Glutamatergic neuron (in vitro differentiated cells): ENCODE measurements at regions not wholly inside any gene's neighbourhood (a gene's known extent, or its start where the extent isn't known, plus 50 kb on each side); places are given as distances from the start of the nearest gene placed in this dataset.

Source experiments
- DNase-seq: peaks from one replicate; pipeline ENCODE4 v3.0.0; 2022
- H3K27ac Mint-ChIP-seq: one replicate; pipeline ENCODE4 v1.8.0; 2020; ENCODE audit warnings: mild to moderate bottlenecking, mixed read lengths, inconsistent platforms; ENCODE audit not compliant: unreplicated experiment
- H3K27me3 Mint-ChIP-seq: one replicate; pipeline ENCODE4 v1.8.0; 2020; ENCODE audit warnings: mild to moderate bottlenecking, moderate library complexity, mixed read lengths, inconsistent platforms; ENCODE audit not compliant: unreplicated experiment
- H3K36me3 Mint-ChIP-seq: one replicate; pipeline ENCODE4 v1.8.0; 2020; ENCODE audit warnings: mild to moderate bottlenecking, mixed read lengths, inconsistent platforms; ENCODE audit not compliant: unreplicated experiment
- H3K4me1 Mint-ChIP-seq: one replicate; pipeline ENCODE4 v1.8.0; 2020; ENCODE audit warnings: mild to moderate bottlenecking, low read depth, mixed read lengths, inconsistent platforms; ENCODE audit not compliant: unreplicated experiment
- H3K4me3 Mint-ChIP-seq: one replicate; pipeline ENCODE4 v1.8.0; 2020; ENCODE audit warnings: mild to moderate bottlenecking, mixed read lengths, inconsistent platforms; ENCODE audit not compliant: unreplicated experiment
- H3K9me3 Mint-ChIP-seq: one replicate; pipeline ENCODE4 v1.8.0; 2020; ENCODE audit warnings: mild to moderate bottlenecking, moderate library complexity, mixed read lengths, inconsistent platforms; ENCODE audit not compliant: unreplicated experiment
- CTCF ChIP-seq: fragments of 200-600 bp; sonication (generic); IDR thresholded peaks from one replicate; pipeline ENCODE4 v1.5.0; 2021; ENCODE audit not compliant: partially characterized antibody, unreplicated experiment

- Mint-ChIP-seq H3K27ac (no peak overlapping the region), H3K4me3 (no peak overlapping the region), H3K4me1 (peaks cover 6% of the 10 kb centered on the region), H3K36me3 (no peaks in the 10 kb centered on the region), H3K9me3 (peaks cover 2% of the 10 kb centered on the region), H3K27me3 (peaks cover 5% of the 10 kb centered on the region)
- TF ChIP-seq CTCF = no peak
- no peak for DNase-seq
These were observed 180.2 kb downstream of the PTPRU start for GRCh38 chr1:29416267-29417146.

GRCh38 chr1:29415861-29416260 lies 179.5 kb downstream of the PTPRU start:
- TF ChIP-seq CTCF = no peak
- no peak for DNase-seq
- H3K27ac Mint-ChIP-seq = no peak overlapping the region
- H3K9me3 Mint-ChIP-seq = peaks cover 2% of the 10 kb centered on the region
- peaks cover 5% of the 10 kb centered on the region for H3K27me3 Mint-ChIP-seq
- no peaks in the 10 kb centered on the region for H3K36me3 Mint-ChIP-seq
- H3K4me1 Mint-ChIP-seq = peaks cover 6% of the 10 kb centered on the region
- H3K4me3 Mint-ChIP-seq = no peak overlapping the region

GRCh38 chr1:29415156-29415830 lies 179.0 kb downstream of the PTPRU start:
- no peak for TF ChIP-seq CTCF
- Mint-ChIP-seq H3K9me3 (peaks cover 2% of the 10 kb centered on the region), H3K4me3 (no peak overlapping the region), H3K4me1 (peaks cover 6% of the 10 kb centered on the region), H3K27ac (peak overlapping the region; percentile 55), H3K27me3 (peaks cover 5% of the 10 kb centered on the region), H3K36me3 (no peaks in the 10 kb centered on the region)
- no peak for DNase-seq

GRCh38 chr1:29414086-29414485 lies 177.8 kb downstream of the PTPRU start:
- Mint-ChIP-seq H3K36me3 (no peaks in the 10 kb centered on the region), H3K4me1 (peaks cover 6% of the 10 kb centered on the region), H3K9me3 (peaks cover 2% of the 10 kb centered on the region), H3K27ac (no peak overlapping the region), H3K27me3 (peaks cover 5% of the 10 kb centered on the region), H3K4me3 (no peak overlapping the region)
- DNase-seq = no peak
- no peak for TF ChIP-seq CTCF

- no peak for TF ChIP-seq CTCF
- peaks cover 5% of the 10 kb centered on the region for H3K27me3 Mint-ChIP-seq
- no peak overlapping the region for H3K4me3 Mint-ChIP-seq
- DNase-seq = no peak
- H3K4me1 Mint-ChIP-seq = peaks cover 6% of the 10 kb centered on the region
- H3K9me3 Mint-ChIP-seq = peaks cover 2% of the 10 kb centered on the region
- no peak overlapping the region for H3K27ac Mint-ChIP-seq
- no peaks in the 10 kb centered on the region for H3K36me3 Mint-ChIP-seq
These were observed 177.3 kb downstream of the PTPRU start for GRCh38 chr1:29413661-29414060.
